ENCODE measurements at regions not wholly inside any gene's neighbourhood (a gene's known extent, or its start where the extent isn't known, plus 50 kb on each side); places are given as distances from the start of the nearest gene placed in this dataset.

DNA sequence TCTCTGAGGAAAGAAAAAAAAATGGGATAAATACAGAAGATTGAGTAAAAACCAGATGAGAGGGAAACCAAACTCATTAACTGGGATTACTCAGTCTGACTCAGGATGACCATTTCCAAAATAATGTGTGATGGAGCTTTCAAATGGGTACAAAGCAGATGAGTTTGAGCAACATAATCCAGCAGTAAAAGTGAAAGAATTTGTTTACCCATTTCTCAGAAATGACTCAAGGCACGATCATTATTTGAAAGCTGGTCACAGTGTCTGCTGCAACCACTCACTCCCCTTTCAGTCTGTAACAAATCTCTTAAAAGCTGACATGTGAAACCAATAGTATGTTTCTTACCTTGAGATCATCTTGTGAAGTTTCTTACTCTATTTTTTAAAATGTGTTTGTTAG, 104.7 kb upstream of the KLF14 start:
- H3K4me1 Mint-ChIP-seq (ENCODE audit: low read depth, unreplicated experiment) = no peaks in the 10 kb centered on the region
- H3K4me3 ChIP-seq (ENCODE audit: low read depth, low read length) = no peak overlapping the region
- BruUV-seq (replicated peaks) = no TSS peak
- H3K9me3 Mint-ChIP-seq (ENCODE audit: unreplicated experiment) = no peaks in the 10 kb centered on the region
- no peaks in the 10 kb centered on the region for H3K4me1 ChIP-seq
- CTCF ChIA-PET = no interaction called here
- TF ChIP-seq, protein P1, sequence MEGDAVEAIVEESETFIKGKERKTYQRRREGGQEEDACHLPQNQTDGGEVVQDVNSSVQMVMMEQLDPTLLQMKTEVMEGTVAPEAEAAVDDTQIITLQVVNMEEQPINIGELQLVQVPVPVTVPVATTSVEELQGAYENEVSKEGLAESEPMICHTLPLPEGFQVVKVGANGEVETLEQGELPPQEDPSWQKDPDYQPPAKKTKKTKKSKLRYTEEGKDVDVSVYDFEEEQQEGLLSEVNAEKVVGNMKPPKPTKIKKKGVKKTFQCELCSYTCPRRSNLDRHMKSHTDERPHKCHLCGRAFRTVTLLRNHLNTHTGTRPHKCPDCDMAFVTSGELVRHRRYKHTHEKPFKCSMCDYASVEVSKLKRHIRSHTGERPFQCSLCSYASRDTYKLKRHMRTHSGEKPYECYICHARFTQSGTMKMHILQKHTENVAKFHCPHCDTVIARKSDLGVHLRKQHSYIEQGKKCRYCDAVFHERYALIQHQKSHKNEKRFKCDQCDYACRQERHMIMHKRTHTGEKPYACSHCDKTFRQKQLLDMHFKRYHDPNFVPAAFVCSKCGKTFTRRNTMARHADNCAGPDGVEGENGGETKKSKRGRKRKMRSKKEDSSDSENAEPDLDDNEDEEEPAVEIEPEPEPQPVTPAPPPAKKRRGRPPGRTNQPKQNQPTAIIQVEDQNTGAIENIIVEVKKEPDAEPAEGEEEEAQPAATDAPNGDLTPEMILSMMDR (IDR thresholded peaks at IDR 0.05; ENCODE audit: insufficient read depth in 1 of 2, low read depth in 1 of 2, low read length in 1 of 2, severe bottlenecking in 1 of 2, unreplicated experiment in 1 of 2) = no peak
- intact Hi-C loops (cut with micrococcal nuclease; ENCODE audit: unreplicated experiment) = no loop called here
- H3K36me3 ChIP-seq (ENCODE audit: control insufficient read depth, insufficient read depth, low read length) = no peaks in the 10 kb centered on the region
- H3K9me3 ChIP-seq = no peaks in the 10 kb centered on the region
- H3K27ac Mint-ChIP-seq (ENCODE audit: unreplicated experiment) = no peak overlapping the region
- POLR2A ChIA-PET = no interaction called here
- H3K4me3 Mint-ChIP-seq (ENCODE audit: unreplicated experiment) = no peak overlapping the region
- H3K36me3 Mint-ChIP-seq (ENCODE audit: insufficient read depth, unreplicated experiment) = no peaks in the 10 kb centered on the region
- no peaks in the 10 kb centered on the region for H3K27me3 ChIP-seq (replicated peaks; ENCODE audit: control insufficient read depth, insufficient read depth, low read length)
- no peak for DNase-seq
- H3K27me3 Mint-ChIP-seq (ENCODE audit: insufficient read depth, unreplicated experiment) = peaks cover 14% of the 10 kb centered on the region

DNA sequence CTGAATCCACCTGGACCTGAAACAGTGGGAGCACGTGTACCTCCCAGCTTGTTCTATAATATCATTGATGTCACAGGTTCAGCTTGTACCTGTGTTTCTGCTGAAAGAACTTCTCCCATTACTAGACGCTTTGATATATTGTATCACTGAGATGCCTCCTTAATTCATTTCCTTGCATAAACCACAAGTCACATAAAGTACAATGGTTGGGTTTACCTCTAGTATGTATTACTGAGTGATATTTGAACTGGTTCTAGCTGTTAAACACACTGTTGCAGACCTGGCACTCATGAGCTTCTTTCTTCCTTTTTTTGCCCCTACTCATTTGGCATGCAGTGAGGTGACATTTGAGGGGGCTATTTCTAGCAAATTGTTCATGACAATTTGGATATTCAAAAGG, 106.6 kb upstream of the KLF14 start:
- CTCF ChIA-PET = interaction anchor here (0.6 to 0.9 kb wide), 3 partner anchors 9 to 57 kb away, joined by 3 read pairs; no protein-coding TSS in a partner anchor
- H3K9me3 Mint-ChIP-seq (ENCODE audit: unreplicated experiment) = no peaks in the 10 kb centered on the region

DNA sequence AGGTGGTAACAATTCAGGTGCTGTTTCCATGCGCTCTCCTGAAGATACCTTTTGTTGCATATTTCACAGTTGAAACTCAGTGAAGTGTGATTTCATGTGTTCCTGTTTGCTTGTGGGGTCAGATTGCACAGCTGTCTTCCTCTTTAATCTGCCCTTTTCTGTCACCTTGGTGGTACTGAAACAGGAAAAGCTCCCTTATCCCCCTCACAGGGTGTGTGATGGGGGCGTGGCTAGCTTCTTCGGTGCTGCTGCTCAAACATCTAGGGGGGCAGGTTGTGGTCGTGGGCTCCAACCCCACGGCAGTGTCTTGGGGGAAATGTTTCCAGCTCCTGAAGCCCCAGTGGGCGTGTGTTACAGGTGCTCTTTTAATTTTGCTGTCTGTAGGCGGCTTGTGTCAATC, 107.4 kb upstream of the KLF14 start:
- no peaks in the 10 kb centered on the region for H3K36me3 ChIP-seq (ENCODE audit: control insufficient read depth, insufficient read depth, low read length)
- no peaks in the 10 kb centered on the region for H3K4me1 ChIP-seq
- BruUV-seq (replicated peaks) = no TSS peak
- DNase-seq = no peak
- intact Hi-C loops (cut with micrococcal nuclease; ENCODE audit: unreplicated experiment) = no loop called here
- no peaks in the 10 kb centered on the region for H3K27me3 ChIP-seq (replicated peaks; ENCODE audit: control insufficient read depth, insufficient read depth, low read length)
- TF ChIP-seq, protein P1 (IDR thresholded peaks at IDR 0.05; ENCODE audit: insufficient read depth in 1 of 2, low read depth in 1 of 2, low read length in 1 of 2, severe bottlenecking in 1 of 2, unreplicated experiment in 1 of 2) = no peak
- H3K9me3 ChIP-seq = no peaks in the 10 kb centered on the region
- no peak overlapping the region for H3K4me3 Mint-ChIP-seq (ENCODE audit: unreplicated experiment)
- no peaks in the 10 kb centered on the region for H3K4me1 Mint-ChIP-seq (ENCODE audit: low read depth, unreplicated experiment)
- H3K27ac Mint-ChIP-seq (ENCODE audit: unreplicated experiment) = no peak overlapping the region
- ChIA-PET POLR2A (no interaction called here), CTCF (no interaction called here)
- no peaks in the 10 kb centered on the region for H3K9me3 Mint-ChIP-seq (ENCODE audit: unreplicated experiment)
- H3K36me3 Mint-ChIP-seq (ENCODE audit: insufficient read depth, unreplicated experiment) = no peaks in the 10 kb centered on the region
- H3K4me3 ChIP-seq (ENCODE audit: low read depth, low read length) = no peak overlapping the region
- H3K27me3 Mint-ChIP-seq (ENCODE audit: insufficient read depth, unreplicated experiment) = peaks cover 7% of the 10 kb centered on the region

More for the DNA sequence above, 106.6 kb upstream of the KLF14 start:
- Histone ChIP-seq H3K27me3 (replicated peaks; ENCODE audit: control insufficient read depth, insufficient read depth, low read length) (no peaks in the 10 kb centered on the region), H3K4me3 (ENCODE audit: low read depth, low read length) (no peak overlapping the region), H3K9me3 (no peaks in the 10 kb centered on the region), H3K36me3 (ENCODE audit: control insufficient read depth, insufficient read depth, low read length) (no peaks in the 10 kb centered on the region), H3K4me1 (no peaks in the 10 kb centered on the region)
- intact Hi-C loops (cut with micrococcal nuclease; ENCODE audit: unreplicated experiment) = no loop called here
- H3K4me1 Mint-ChIP-seq (ENCODE audit: low read depth, unreplicated experiment) = no peaks in the 10 kb centered on the region
- peaks cover 11% of the 10 kb centered on the region for H3K27me3 Mint-ChIP-seq (ENCODE audit: insufficient read depth, unreplicated experiment)
- TF ChIP-seq, protein P1 (IDR thresholded peaks at IDR 0.05; ENCODE audit: insufficient read depth in 1 of 2, low read depth in 1 of 2, low read length in 1 of 2, severe bottlenecking in 1 of 2, unreplicated experiment in 1 of 2) = no peak
- no TSS peak for BruUV-seq (replicated peaks)
- H3K36me3 Mint-ChIP-seq (ENCODE audit: insufficient read depth, unreplicated experiment) = no peaks in the 10 kb centered on the region
- DNase-seq = no peak
- POLR2A ChIA-PET = no interaction called here
- no peak overlapping the region for H3K4me3 Mint-ChIP-seq (ENCODE audit: unreplicated experiment)
- no peak overlapping the region for H3K27ac Mint-ChIP-seq (ENCODE audit: unreplicated experiment)
